ENCODE measurements at regions not wholly inside any gene's neighbourhood (a gene's known extent, or its start where the extent isn't known, plus 50 kb on each side); places are given as distances from the start of the nearest gene placed in this dataset.

DNA sequence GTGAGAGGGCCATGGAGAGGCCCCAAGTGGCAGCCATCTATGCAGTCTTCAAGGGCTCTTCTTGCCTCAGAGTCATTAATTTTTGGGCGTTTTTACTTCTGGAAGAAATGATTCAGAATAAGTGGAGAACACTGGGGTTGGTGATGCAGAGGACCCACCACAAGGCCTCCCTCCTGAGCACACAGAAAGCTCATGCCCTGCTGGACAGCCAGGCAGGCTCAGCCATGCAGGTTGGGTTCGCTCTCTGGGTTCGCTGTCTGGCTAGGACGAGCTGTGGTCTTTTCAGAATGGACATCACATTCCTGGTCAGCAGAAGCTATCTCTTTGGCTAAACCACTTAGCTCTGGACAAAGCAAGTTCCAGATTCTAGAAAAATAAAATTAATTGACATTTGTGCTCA, 480.8 kb downstream of the RPS24 start:
- no peaks in the 10 kb centered on the region for H3K79me2 ChIP-seq (ENCODE audit: insufficient read depth)
- H3K27ac ChIP-seq (ENCODE audit: low read depth in 2 of 2, low read length in 1 of 2): peak overlapping the region in 1 of 2 experiments; percentile 85; a peak in 2 of 4 replicates
- peaks cover 0 to 45% of the 10 kb centered on the region in 2 experiments; a peak in 1 of 4 replicates for H3K4me1 ChIP-seq (ENCODE audit: control insufficient read depth in 1 of 2, insufficient read depth in 2 of 2, low read depth in 1 of 2, low read length in 1 of 2)
- CTCF ChIA-PET: no interaction called here
- 87% methylated on average over 4 of the region's 4 CpGs for WGBS (ENCODE audit: low lambda C conversion rate)
- H3K9me2 ChIP-seq: no peaks in the 10 kb centered on the region
- no peak overlapping the region for H2AFZ ChIP-seq (ENCODE audit: low read depth)
- no peaks in the 10 kb centered on the region for H3K36me3 ChIP-seq (replicated peaks in 1 of 2; ENCODE audit: control insufficient read depth in 1 of 2, insufficient read depth in 2 of 2, low read length in 1 of 2)
- H3K9ac ChIP-seq: no peak overlapping the region
- H3K27me3 ChIP-seq (ENCODE audit: insufficient read depth): no peaks in the 10 kb centered on the region
- H3K9me3 ChIP-seq: no peaks in the 10 kb centered on the region
- H3K4me2 ChIP-seq: no peak overlapping the region
- H3K4me3 ChIP-seq (ENCODE audit: low read depth in 2 of 2, low read length in 1 of 2): no peak overlapping the region
- no peak for TF ChIP-seq YY1 (IDR thresholded peaks at IDR 0.05; ENCODE audit: low read depth)
- no peaks in the 10 kb centered on the region for H4K20me1 ChIP-seq (ENCODE audit: insufficient read depth)
- no peaks in the 10 kb centered on the region for H3F3A ChIP-seq (replicated peaks; ENCODE audit: insufficient read depth)
- no peak for DNase-seq
- POLR2A ChIA-PET: interaction anchor here (1.9 kb wide), 1 partner anchor 42 kb away, joined by 8 read pairs; no protein-coding TSS in a partner anchor

GRCh38 chr10:78515038-78515872, 481.6 kb downstream of the RPS24 start:
- DNase-seq: peak; percentile 51
- CTCF ChIA-PET: interaction anchor here (1.1 kb wide), 1 partner anchor 13 kb away, joined by 3 read pairs; no protein-coding TSS in a partner anchor
- Histone ChIP-seq H3K4me1 (ENCODE audit: control insufficient read depth in 1 of 2, insufficient read depth in 2 of 2, low read depth in 1 of 2, low read length in 1 of 2) (peaks cover 0 to 46% of the 10 kb centered on the region in 2 experiments; a peak in 2 of 4 replicates), H3K36me3 (replicated peaks in 1 of 2; ENCODE audit: control insufficient read depth in 1 of 2, insufficient read depth in 2 of 2, low read length in 1 of 2) (no peaks in the 10 kb centered on the region), H3F3A (replicated peaks; ENCODE audit: insufficient read depth) (no peaks in the 10 kb centered on the region), H4K20me1 (ENCODE audit: insufficient read depth) (no peaks in the 10 kb centered on the region), H3K27ac (ENCODE audit: low read depth in 2 of 2, low read length in 1 of 2) (peak overlapping the region in 1 of 2 experiments; percentile 85; a peak in 2 of 4 replicates), H3K79me2 (ENCODE audit: insufficient read depth) (no peaks in the 10 kb centered on the region), H3K9me3 (no peaks in the 10 kb centered on the region), H3K4me3 (ENCODE audit: low read depth in 2 of 2, low read length in 1 of 2) (no peak overlapping the region), H2AFZ (ENCODE audit: low read depth) (no peak overlapping the region), H3K9ac (no peak overlapping the region), H3K27me3 (ENCODE audit: insufficient read depth) (no peaks in the 10 kb centered on the region), H3K4me2 (no peak overlapping the region), H3K9me2 (no peaks in the 10 kb centered on the region)
- no peak for TF ChIP-seq CHD2 (IDR thresholded peaks at IDR 0.05; ENCODE audit: low read length, partially characterized antibody)
- TF ChIP-seq, protein P1, sequence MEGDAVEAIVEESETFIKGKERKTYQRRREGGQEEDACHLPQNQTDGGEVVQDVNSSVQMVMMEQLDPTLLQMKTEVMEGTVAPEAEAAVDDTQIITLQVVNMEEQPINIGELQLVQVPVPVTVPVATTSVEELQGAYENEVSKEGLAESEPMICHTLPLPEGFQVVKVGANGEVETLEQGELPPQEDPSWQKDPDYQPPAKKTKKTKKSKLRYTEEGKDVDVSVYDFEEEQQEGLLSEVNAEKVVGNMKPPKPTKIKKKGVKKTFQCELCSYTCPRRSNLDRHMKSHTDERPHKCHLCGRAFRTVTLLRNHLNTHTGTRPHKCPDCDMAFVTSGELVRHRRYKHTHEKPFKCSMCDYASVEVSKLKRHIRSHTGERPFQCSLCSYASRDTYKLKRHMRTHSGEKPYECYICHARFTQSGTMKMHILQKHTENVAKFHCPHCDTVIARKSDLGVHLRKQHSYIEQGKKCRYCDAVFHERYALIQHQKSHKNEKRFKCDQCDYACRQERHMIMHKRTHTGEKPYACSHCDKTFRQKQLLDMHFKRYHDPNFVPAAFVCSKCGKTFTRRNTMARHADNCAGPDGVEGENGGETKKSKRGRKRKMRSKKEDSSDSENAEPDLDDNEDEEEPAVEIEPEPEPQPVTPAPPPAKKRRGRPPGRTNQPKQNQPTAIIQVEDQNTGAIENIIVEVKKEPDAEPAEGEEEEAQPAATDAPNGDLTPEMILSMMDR (IDR thresholded peaks at IDR 0.05): no peak
- TF ChIP-seq SMC3 (IDR thresholded peaks at IDR 0.05; ENCODE audit: low read depth, low read length): 0 out of 2 replicates have a peak, but pooled peaks have one; percentile 6
- TF ChIP-seq MAX (IDR thresholded peaks at IDR 0.05; ENCODE audit: low read depth): no peak
- TF ChIP-seq EP300 (IDR thresholded peaks at IDR 0.05; ENCODE audit: borderline replicate concordance in 1 of 2, low read depth in 1 of 2, low read length in 1 of 2): peak in 1 of 2 experiments; percentile 66; a peak in 1 of 4 replicates
- TF ChIP-seq RAD21 (IDR thresholded peaks at IDR 0.05; ENCODE audit: low read length): peak; percentile 18
- TF ChIP-seq, protein P2, sequence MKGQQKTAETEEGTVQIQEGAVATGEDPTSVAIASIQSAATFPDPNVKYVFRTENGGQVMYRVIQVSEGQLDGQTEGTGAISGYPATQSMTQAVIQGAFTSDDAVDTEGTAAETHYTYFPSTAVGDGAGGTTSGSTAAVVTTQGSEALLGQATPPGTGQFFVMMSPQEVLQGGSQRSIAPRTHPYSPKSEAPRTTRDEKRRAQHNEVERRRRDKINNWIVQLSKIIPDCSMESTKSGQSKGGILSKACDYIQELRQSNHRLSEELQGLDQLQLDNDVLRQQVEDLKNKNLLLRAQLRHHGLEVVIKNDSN (IDR thresholded peaks at IDR 0.05; ENCODE audit: borderline replicate concordance, low read depth): no peak
- no peak for TF ChIP-seq TAF1 (IDR thresholded peaks at IDR 0.05; ENCODE audit: borderline replicate concordance, low read depth, low read length)
- no peak for TF ChIP-seq GABPA (IDR thresholded peaks at IDR 0.05; ENCODE audit: low read depth)
- WGBS (ENCODE audit: low lambda C conversion rate): 74% methylated on average over 8 of the region's 9 CpGs
- POLR2A ChIA-PET: interaction anchor here (1.9 kb wide), 1 partner anchor 43 kb away, joined by 8 read pairs; no protein-coding TSS in a partner anchor
